GM19452 (cell line): ENCODE measurements at regions not wholly inside any gene's neighbourhood (a gene's known extent, or its start where the extent isn't known, plus 50 kb on each side); places are given as distances from the start of the nearest gene placed in this dataset.

Source experiments
- ATAC-seq: cut with Tn5 transposase; IDR thresholded peaks from one replicate; pipeline ENCODE4 v1.9.1; 2021; ENCODE audit not compliant: unreplicated experiment

DNA sequence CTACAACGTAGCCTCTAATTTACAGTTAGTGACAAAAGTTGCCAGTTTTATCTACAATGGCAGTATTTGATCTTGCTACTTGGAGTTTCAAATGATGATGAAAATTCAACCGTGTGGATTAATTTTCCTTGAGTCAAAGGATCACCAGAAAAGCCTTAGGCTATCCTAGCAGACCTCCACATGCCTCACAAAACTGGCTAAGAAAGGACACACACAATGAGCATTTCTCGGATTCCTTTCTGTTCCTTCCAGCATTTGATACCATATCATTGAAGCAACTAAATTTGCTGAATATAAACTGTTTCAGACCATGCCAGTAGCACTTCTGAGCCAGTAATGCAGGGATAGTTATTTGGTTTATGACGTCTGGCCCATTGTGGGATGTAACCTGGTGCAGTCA, 587.4 kb upstream of the MDFIC2 start:
- ATAC-seq, result no peak

DNA sequence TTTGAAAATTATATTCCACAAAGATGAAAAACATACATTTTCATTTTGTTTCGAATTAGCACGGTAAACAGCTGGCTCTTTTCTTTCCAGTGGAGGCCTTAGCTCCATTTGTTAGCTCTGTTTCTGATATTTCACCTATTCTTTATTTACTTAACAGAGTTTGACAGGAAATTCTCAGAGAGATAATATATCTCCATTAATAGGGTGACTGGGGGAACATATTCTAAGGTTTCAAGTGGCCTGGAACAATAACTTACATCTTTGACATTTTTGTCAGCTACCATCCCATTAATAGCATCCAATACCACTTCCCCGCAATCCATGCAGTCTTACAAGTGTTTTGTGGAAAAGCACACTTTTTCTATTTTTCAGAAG, 577.6 kb upstream of the MDFIC2 start:
- ATAC-seq, result no peak

DNA sequence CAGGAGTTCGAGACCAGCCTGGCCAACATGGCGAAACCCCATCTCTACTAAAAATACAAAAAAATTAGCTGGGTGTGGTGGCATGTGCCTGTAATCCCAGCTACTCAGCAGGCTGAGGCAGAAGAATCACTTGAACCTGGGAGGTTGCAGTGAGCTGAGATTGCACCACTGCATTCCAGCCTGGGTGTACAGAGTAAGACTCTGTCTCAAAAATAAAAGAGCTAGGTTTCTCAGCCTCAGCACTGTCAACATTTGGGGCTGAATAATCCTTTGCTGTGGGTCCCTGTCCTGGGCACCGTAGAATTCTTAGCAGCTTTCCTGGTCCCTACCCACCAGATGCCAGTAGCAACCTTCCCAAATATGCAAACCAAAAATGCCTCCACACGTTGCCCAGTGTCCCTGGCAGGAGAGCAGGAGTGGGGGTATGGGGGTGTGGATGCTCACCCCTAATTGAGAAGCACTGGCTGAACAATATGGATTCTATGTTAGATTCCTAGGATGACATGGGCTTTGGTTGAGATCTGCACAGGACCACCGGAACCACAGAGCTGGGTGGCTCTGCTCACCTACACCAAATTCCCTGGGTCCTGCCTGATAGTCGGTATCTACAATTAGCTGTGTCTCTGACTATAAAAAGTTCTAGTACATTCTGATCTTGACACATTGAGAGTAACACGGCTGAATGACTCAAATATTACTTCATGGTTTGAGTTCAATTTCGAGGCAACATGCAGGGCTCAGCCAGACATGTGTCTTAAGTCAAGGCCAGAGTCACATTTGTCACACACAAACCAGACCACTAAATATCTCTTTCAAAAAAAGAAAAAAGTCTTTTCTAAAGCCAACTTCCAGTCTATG, 577.0 kb upstream of the MDFIC2 start:
- ATAC-seq, result no peak

DNA sequence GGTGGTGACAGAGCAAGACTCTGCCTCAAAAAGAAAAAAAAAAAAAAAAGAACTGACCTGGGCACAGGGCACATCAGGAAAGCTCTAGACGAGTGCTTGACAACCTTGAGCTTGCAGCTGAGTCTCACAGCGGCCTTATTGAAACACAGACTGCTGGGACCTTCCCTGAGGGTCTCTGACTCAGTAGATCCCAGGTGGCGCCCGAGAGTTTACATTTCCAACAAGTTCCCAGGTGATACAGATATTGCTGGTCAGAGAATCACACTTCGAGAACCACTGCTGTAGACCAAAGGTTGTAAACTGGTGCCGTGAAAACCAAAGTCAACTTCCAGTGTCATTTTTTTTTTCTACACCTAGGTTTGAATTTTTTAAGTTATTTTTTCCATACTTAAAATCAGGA, 573.2 kb upstream of the MDFIC2 start:
- ATAC-seq, result no peak

DNA sequence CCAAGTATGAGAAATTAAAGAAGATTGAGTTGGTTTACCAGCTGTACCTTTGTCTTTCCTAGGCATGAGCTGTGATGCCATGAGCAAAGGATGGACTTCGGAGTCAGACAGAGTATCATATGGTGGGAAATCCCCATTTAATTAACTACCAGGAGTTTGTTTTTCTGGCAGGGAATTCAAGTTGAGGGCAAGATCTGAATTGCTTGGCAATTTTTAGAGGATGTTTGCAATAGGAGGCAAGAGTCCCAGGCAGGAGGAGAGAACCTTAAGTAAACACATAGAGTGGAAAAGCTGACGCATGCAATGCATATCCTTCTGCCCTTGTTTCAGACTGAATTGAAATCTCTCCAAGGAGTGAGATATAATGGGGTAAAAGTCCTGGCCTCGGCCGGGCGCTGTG, 569.7 kb upstream of the MDFIC2 start:
- ATAC-seq, result no peak

DNA sequence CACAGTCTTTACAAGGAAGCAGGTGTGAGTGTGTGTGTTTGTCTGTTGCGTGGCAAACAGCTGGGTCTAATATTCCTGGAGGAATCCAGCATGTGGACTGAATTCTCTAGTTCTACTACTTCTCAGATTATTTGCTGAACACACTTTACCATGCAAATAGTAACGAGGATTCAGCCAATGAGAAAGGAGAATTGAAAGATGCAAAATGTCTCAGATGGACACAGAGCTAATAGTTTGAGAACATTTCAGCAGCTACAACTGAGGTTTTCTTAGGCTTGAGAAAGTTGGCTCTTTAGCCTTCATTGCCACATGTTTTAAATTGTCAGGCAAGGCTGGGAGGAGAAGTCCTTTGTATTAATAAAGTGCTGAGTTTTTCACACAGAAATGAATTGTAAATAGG, 568.0 kb upstream of the MDFIC2 start:
- ATAC-seq, result no peak

DNA sequence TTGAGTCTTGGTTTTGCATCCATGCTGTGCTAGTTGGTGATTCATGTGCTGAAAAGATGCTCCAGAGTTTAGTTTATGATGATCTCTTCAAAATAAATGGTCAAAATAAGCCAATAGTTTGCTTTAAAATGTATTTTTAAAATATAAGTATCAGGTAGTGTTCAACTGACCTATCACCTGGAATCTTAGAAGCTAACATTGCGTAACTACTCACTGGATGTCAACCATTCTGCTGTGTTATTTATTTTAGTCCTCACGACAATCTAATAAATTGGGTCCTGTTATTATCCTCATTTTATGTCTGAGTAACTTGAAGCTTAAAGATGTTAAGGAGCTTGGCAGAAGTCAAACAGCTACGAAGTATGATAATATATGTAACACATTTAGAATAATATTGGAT, 563.7 kb upstream of the MDFIC2 start:
- ATAC-seq, result no peak

DNA sequence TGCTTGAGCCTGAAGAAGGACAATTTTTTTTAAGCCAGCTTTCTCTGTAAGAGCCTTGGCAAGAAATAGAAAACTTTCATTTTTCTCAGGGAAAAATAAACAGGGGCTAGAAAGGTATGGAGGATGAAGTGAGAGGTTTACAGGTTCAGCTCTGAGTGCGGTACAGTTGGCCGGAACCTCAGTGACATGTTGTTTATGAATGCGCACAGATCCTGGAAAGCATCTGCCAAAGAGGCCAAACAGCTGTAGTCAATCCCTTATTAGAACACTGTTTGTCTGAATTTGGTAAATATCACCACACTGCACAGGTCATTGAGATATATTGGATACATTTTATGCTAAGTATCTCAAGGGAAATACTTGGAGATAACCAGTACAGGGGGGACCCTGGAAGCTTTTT, 561.8 kb upstream of the MDFIC2 start:
- no peak for ATAC-seq

DNA sequence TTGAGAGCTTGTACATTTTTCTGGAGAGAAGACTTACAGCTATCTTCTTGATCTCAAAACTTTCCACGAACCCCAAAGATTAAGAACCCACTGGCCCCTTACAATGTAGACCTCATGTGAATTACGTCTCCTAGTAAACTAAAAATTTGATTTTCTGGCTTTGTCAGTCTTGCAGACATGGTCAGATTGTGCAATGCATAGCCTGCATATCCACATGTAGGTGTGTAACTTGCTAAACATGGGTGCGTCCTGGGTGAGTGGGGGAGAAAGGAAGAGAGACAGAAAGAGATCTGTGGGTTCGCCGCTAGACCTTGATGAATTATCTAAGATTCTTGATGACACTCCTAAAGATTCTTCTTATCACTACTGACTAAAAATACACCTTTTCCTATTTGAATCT, 561.2 kb upstream of the MDFIC2 start:
- no peak for ATAC-seq

DNA sequence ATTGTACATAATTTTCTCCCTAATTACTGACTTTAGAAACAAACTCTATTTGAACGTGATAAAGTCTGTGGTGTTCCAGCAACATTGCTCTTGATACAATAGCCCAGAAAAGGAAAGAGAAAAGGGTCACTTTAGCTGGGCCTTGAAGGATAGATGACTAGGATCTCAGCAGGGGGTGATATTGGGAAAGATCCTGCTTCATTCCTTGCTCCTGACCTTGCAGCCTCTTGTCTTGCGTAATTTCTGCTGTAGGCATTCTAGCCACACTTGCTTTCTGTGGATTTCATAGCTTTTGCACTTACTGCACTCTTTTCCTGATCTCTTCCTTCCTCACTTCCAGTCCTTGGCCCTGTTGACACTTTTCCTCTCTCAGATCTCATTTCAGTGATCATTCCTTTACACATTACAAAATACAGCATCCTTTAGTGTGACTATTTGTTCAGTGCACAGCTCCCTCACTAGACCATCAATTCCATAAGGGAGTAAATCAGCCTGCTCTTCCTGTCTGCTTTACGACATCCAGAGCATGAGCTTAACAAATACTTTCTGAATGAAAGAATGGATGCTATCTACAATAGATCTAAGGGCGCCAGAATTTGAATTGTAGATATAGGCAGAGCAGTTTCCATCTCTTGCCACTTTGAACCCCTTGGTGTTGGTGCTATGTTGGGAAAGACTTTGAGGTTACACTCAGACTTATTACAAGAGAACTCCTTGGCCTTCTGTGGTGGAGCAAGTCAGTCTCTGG, 559.6 kb upstream of the MDFIC2 start:
- no peak for ATAC-seq

DNA sequence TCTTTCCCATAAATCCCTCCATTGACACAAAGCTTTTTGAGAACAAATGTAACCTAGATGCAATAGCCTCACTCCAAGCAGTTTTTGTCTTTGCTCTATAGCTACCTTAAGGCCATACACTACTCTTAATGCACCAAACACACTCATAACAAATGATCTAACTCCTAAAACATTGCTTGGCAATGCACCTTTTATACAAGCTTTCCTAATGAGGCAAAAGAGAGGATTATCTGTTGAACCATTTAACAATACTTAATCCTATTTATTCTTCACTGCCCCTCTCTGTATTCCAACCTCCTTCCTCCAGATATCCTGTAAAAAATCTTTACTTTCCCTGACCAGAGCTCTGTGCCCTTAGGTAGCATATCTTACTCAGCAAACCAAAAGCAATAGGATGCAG, 558.1 kb upstream of the MDFIC2 start:
- no peak for ATAC-seq

DNA sequence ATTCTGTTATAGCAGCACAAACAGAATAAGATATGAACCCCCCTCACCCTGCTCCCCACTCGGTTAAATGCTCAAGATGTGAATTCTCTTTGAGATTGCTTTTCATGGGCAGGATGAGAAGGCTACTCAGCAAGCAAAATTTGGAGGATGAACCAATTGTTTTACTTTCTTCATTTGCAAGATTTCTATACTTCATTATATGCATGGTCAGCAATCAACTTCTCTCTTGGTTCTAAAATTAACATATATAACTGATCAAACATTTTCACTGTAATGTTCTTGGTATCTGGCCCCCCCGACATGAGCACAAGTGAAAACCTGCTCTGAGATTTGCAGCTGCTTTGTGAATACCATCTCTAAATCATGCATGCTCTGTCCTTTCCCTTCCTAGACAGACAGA, 556.1 kb upstream of the MDFIC2 start:
- ATAC-seq, result no peak

DNA sequence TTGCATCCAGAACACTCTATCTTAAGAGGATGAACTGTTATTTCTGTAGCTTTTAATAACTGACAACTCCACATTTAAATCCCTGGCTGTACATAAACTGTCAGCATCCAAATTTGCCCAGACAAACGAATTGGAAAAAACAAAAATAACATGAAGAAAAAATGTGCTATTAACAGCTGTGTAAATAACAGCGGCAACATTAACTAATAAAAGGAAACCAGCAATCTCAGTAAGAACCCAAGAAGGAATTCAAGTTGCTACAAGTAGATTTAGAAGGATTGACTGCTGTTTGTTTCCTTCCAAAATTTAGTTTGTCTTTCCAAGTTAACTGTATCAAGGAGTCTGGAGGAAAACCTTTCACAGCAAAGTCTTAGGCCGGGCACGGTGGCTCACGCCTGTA, 550.6 kb upstream of the MDFIC2 start:
- ATAC-seq, result no peak

DNA sequence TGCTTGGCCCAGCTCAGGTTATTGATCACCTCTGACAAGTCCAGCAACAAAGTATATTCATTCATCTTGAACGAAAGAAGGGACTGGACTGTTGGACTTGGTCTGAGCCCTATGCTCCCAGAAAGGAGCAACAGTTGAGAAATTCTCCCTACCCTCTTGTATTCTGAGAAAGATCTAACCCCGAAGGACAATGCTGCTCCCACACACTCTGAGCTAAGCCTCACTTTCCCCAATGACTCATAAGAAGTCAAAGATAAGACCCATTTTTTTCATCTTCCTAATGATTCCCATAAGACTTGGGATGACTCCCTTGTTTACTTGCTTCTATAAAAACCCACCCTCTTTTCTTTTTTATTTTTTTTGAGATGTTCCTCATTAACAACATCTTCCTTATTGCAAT, 549.4 kb upstream of the MDFIC2 start:
- no peak for ATAC-seq

DNA sequence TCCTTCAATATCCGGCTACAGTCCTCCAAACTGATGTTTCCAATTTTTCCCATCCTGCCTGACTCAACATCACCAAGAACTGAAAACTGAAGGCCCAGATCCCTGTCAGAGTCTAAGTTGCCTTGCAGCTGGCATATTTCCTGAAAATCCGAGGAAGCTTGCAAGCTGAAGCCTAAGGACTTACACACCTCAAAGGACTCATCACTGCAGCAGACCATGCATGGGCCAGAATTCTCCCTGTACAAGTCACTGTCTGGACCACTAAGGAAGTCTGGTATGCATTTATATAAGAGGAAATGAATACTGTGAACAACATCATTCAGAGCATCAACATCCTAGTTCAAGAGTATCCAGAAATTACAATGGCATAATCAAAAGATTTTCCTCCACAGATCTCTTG, 548.8 kb upstream of the MDFIC2 start:
- ATAC-seq, result no peak

DNA sequence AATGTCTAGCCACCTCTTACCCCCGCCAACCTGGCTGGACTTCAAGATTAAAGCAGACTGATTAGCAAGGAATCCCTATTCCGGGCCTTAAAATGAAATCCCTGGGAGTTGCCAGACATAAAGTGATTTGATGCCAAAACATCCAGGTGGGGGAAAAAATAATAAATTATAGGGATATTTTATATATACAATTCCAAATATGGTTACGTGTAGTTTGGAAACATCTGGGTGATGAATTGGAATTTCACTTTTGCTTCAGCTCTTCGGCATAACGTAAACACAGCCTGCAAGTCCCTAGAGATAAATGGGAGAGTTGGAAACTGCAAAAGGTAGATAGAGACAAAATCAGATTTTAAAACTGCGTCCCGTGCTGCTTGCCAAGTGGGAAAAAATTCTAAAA, 545.5 kb upstream of the MDFIC2 start:
- ATAC-seq, result no peak

DNA sequence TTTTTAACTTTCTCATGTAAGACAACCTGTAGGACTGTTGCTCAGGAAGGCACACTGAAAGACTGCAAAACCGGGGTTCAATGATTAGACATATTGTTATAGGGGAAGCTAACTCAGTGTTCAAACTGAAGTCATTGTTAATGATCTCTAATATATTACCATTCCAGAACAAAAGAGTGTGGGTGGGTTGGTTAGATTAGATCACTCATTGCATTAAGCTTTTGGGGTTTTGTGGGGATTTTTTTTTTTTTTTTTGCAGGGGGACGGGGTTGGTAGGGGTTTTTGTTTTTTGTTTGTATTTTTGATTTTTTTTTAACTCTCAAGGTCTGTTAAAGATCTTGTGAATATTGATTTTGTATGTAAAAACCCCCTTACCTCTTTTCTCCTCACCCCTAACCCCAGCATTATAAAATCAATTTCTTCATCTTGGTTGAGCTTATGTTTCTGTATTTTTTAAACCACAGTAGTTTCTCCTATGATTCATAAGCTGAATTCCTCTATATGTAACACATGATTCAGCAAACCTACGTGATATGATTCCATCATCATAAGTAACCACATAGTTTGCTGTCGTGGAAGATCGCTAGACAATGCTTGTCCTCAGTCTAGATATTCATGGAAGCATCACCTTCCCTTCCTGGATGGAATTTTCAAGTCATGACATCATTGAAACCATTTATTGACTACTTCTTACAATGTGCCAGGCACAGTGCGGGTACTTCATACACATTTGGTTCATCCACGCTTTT, 544.1 kb upstream of the MDFIC2 start:
- ATAC-seq, result peak; percentile 51

DNA sequence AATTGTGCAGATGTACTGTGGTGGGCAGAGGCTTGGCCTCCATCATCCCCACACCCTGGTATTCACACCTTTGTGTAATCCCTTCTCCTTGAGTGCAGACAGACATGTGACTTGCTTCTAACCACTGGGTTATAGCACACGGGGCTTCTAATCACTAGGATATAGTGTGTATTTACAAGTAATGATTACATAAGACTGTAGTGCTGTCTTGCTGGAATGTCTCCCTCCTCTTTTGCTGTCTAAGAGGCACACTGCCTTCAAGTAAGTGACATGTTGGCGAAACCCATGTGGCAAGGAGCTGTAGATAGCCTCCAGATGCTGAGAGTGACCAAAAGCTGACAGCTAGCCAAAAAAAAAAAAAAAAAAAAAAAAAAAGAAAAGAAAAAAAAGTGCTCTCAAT, 542.7 kb upstream of the MDFIC2 start:
- ATAC-seq, result no peak

DNA sequence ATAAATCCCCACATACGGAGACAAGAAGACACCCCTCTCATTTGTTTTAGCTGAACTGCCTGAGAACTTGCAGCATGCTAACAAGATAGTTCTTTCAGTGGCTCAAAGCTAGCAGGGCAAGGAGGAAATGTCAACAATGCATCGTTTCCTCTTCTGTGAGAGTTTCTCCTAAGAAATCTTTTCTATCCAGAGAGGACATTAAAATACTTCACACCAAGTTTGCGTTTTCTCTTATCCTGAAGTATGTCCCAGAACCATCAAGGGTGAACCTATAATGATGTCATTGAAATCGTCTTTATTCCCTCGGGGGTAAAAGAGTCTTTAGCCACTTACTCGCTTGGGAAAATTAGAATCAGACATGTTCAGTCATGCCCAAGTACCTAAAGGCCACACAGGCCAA, 541.7 kb upstream of the MDFIC2 start:
- no peak for ATAC-seq

DNA sequence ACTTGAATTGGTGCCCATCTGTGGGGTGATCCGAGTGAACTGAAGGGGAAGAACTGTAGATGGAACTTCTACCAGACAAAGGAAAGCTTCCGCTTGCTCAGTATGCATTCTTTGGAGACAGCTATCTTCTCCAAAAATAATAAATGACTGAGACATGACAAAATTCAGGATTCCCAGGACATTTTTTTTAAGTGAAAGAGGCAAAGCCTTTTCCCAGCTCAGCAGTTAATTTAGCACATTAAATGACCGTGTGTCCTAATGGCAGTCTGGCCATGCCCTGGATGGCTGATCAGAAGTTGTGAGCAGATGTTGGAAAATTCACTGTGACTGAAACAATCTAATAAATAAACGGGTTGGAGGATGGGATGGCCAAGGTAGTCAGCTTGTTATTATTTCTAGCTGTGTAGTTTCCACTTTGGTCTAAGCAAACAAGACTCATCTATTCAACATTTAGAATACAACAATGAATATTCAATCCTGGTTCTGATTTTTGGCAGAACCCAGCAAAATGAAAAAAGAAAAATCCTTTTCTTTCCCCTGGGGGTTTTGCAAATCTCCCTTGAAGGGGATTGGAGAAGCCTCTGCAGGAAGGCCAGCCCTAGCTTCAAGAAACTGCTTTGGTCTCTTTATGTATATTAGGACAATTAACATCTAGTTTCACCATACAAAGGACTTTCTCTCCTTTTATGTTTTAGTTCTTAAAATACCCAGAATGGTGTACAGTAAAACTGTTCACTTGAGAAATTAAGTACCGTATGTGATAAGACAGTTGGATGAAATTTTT, 540.9 kb upstream of the MDFIC2 start:
- no peak for ATAC-seq
